K562 (cell line): ENCODE measurements at regions not wholly inside any gene's neighbourhood (a gene's known extent, or its start where the extent isn't known, plus 50 kb on each side); places are given as distances from the start of the nearest gene placed in this dataset.

Experiments
- ARID3A ChIP-seq: IDR thresholded peaks from 2 replicates; pipeline ENCODE4 v1.6.1; 2012; ENCODE audit warnings: low read depth, low read length, improper control_type of control experiment, borderline replicate concordance
- FOXP1 ChIP-seq: sonication (generic); formaldehyde crosslinking; IDR thresholded peaks from 2 replicates; pipeline ENCODE4 v1.8.0; 2022; ENCODE audit warnings: mild to moderate bottlenecking, missing genetic modification reagents
- HEY1 ChIP-seq: fragments of 250-450 bp; sonication (Bioruptor Pico); IDR thresholded peaks from 2 replicates; pipeline ENCODE4 v1.5.0; 2020; ENCODE audit warnings: mild to moderate bottlenecking, moderate library complexity, borderline replicate concordance
- IFI16 ChIP-seq: fragments of 250-450 bp; sonication (Bioruptor Pico); IDR thresholded peaks from 2 replicates; pipeline ENCODE4 v2.1.2; 2022; ENCODE audit warnings: mild to moderate bottlenecking, inconsistent platforms
- MEF2A ChIP-seq: IDR thresholded peaks from 2 replicates; pipeline ENCODE4 v1.6.1; 2011; ENCODE audit warnings: low read depth, mild to moderate bottlenecking, low read length, moderate library complexity; ENCODE audit not compliant: control insufficient read depth
- NR4A1 ChIP-seq, 2 experiments: fragments of 250-450 bp in 1 of 2; fragments of 450-650 bp in 1 of 2; sonication (Bioruptor Pico) in 1 of 2; IDR thresholded peaks; 2 replicates each; pipeline versions ENCODE4 v1.4.0 to v1.6.1; 2016 to 2020; ENCODE audit warnings: mild to moderate bottlenecking in 2 of 2, missing compliant biosample characterization in 1 of 2, missing genetic modification characterization in 1 of 2, moderate library complexity in 1 of 2
- PHF8 ChIP-seq: fragments of 200-600 bp; sonication (generic); IDR thresholded peaks from 2 replicates; pipeline ENCODE4 v1.6.1; 2012; ENCODE audit warnings: mixed run types, mild to moderate bottlenecking, inconsistent platforms, low read length, moderate library complexity, borderline replicate concordance
- PHTF2 ChIP-seq: fragments of 250-450 bp; sonication (Bioruptor Pico); IDR thresholded peaks from 2 replicates; pipeline ENCODE4 v1.5.0; 2021; ENCODE audit warnings: mild to moderate bottlenecking
- RBM14 ChIP-seq: fragments of 200-400 bp; formaldehyde crosslinking; IDR thresholded peaks from 2 replicates; pipeline ENCODE4 v1.6.1; 2018; ENCODE audit warnings: low read depth, mild to moderate bottlenecking, low read length, moderate library complexity, borderline replicate concordance; ENCODE audit not compliant: insufficient read depth
- RBM25 ChIP-seq: fragments of 200-400 bp; formaldehyde crosslinking; IDR thresholded peaks from 2 replicates; pipeline ENCODE4 v1.6.1; 2018; ENCODE audit warnings: low read length, low read depth, moderate library complexity; ENCODE audit not compliant: severe bottlenecking
- XRCC5 ChIP-seq: fragments of 200-400 bp; formaldehyde crosslinking; IDR thresholded peaks from 2 replicates; pipeline ENCODE4 v1.6.1; 2017; ENCODE audit warnings: low read depth, mild to moderate bottlenecking, low read length
- ZNF253 ChIP-seq: fragments of 250-450 bp; sonication (Bioruptor Pico); conservative IDR thresholded peaks from 2 replicates; pipeline ENCODE4 v1.6.1; 2021; ENCODE audit warnings: mild to moderate bottlenecking
- ZNF324 ChIP-seq: fragments of 250-450 bp; sonication (Bioruptor Pico); IDR thresholded peaks from 2 replicates; pipeline ENCODE4 v1.4.0; 2020; ENCODE audit warnings: mild to moderate bottlenecking
- ZNF592 ChIP-seq: fragments of 450-650 bp; IDR thresholded peaks from 2 replicates; pipeline ENCODE4 v1.6.1; 2017; ENCODE audit warnings: antibody characterized with exemption, mild to moderate bottlenecking
- ZNF77 ChIP-seq: fragments of 250-450 bp; sonication (Bioruptor Pico); IDR thresholded peaks from 2 replicates; pipeline ENCODE4 v1.5.0; 2020
- ZSCAN32 ChIP-seq: fragments of 450-650 bp; formaldehyde crosslinking; IDR thresholded peaks from 2 replicates; pipeline ENCODE4 v1.4.0; 2020; ENCODE audit warnings: mild to moderate bottlenecking, moderate library complexity
- TF ChIP-seq, protein P1 (sequence below): fragments of 450-650 bp; IDR thresholded peaks from 2 replicates; pipeline ENCODE4 v1.6.1; 2018; ENCODE audit not compliant: partially characterized antibody

- TF ChIP-seq, protein P1, sequence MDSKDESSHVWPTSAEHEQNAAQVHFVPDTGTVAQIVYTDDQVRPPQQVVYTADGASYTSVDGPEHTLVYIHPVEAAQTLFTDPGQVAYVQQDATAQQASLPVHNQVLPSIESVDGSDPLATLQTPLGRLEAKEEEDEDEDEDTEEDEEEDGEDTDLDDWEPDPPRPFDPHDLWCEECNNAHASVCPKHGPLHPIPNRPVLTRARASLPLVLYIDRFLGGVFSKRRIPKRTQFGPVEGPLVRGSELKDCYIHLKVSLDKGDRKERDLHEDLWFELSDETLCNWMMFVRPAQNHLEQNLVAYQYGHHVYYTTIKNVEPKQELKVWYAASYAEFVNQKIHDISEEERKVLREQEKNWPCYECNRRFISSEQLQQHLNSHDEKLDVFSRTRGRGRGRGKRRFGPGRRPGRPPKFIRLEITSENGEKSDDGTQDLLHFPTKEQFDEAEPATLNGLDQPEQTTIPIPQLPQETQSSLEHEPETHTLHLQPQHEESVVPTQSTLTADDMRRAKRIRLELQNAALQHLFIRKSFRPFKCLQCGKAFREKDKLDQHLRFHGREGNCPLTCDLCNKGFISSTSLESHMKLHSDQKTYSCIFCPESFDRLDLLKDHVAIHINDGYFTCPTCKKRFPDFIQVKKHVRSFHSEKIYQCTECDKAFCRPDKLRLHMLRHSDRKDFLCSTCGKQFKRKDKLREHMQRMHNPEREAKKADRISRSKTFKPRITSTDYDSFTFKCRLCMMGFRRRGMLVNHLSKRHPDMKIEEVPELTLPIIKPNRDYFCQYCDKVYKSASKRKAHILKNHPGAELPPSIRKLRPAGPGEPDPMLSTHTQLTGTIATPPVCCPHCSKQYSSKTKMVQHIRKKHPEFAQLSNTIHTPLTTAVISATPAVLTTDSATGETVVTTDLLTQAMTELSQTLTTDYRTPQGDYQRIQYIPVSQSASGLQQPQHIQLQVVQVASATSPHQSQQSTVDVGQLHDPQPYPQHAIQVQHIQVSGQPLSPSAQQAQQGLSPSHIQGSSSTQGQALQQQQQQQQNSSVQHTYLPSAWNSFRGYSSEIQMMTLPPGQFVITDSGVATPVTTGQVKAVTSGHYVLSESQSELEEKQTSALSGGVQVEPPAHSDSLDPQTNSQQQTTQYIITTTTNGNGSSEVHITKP: no peak
- TF ChIP-seq MEF2A (no peak), XRCC5 (0 out of 2 replicates have a peak, but pooled peaks have one; percentile 22), FOXP1 (no peak), RBM25 (no peak), HEY1 (CRISPR knock-in tag) (no peak), ZNF77 (CRISPR knock-in tag) (no peak), ZNF592 (peak; percentile 96), PHF8 (no peak), ZNF253 (CRISPR knock-in tag) (no peak), PHTF2 (CRISPR knock-in tag) (no peak), ZSCAN32 (CRISPR knock-in tag) (no peak), RBM14 (no peak), ZNF324 (CRISPR knock-in tag) (no peak), NR4A1 (CRISPR knock-in tag; IDR thresholded peaks at IDR 0.05) (no peak), NR4A1 (tag; IDR thresholded peaks at IDR 0.05) (peak; percentile 49; the same call in 1 of the 2 replicates), IFI16 (CRISPR knock-in tag) (no peak), ARID3A (peak; percentile 93)
Measured at GRCh38 chr12:28130625-28131598, 59.3 kb upstream of the CCDC91 start (continued).
